HEK293 (cell line): ENCODE measurements at regions not wholly inside any gene's neighbourhood (a gene's known extent, or its start where the extent isn't known, plus 50 kb on each side); places are given as distances from the start of the nearest gene placed in this dataset.

Experiments used
- OSR2 ChIP-seq: fragments of 450-650 bp; formaldehyde crosslinking; IDR thresholded peaks from 2 replicates; pipeline ENCODE4 v1.5.1; 2016; ENCODE audit warnings: missing biosample characterization, missing genetic modification characterization
- SETDB1 ChIP-seq: IDR thresholded peaks from one replicate; pipeline ENCODE4 v1.6.1; 2017; ENCODE audit warnings: mild to moderate bottlenecking, low read length, moderate library complexity, mixed read lengths; ENCODE audit not compliant: insufficient read length
- SP2 ChIP-seq: fragments of 450-650 bp; formaldehyde crosslinking; IDR thresholded peaks from 2 replicates; pipeline ENCODE4 v1.5.1; 2016; ENCODE audit warnings: missing biosample characterization, missing genetic modification characterization
- ZBTB10 ChIP-seq: fragments of 450-650 bp; formaldehyde crosslinking; IDR thresholded peaks from 2 replicates; pipeline ENCODE4 v1.5.1; 2016; ENCODE audit warnings: missing biosample characterization, missing genetic modification characterization
- ZBTB20 ChIP-seq: fragments of 450-650 bp; formaldehyde crosslinking; IDR thresholded peaks from 2 replicates; pipeline ENCODE4 v1.5.1; 2016; ENCODE audit warnings: missing biosample characterization, missing genetic modification characterization
- ZNF23 ChIP-seq: fragments of 450-650 bp; formaldehyde crosslinking; IDR thresholded peaks from 2 replicates; pipeline ENCODE4 v1.5.1; 2016; ENCODE audit warnings: missing biosample characterization, missing genetic modification characterization, borderline replicate concordance
- ZNF274 ChIP-seq, 2 experiments: fragments of 200-500 bp in 1 of 2; fragments of 450-650 bp in 1 of 2; sonication (Bioruptor generic) in 1 of 2; formaldehyde crosslinking in 1 of 2; IDR thresholded peaks; 2 replicates each; pipeline versions ENCODE4 v1.5.1 to v1.6.1; 2014 to 2016; ENCODE audit warnings: borderline replicate concordance in 1 of 2, inconsistent platforms in 1 of 2, low read length in 1 of 2, missing biosample characterization in 1 of 2, missing genetic modification characterization in 1 of 2
- ZNF391 ChIP-seq: fragments of 450-650 bp; formaldehyde crosslinking; IDR thresholded peaks from 2 replicates; pipeline ENCODE4 v1.5.1; 2016; ENCODE audit warnings: low read depth, missing biosample characterization, missing genetic modification characterization, borderline replicate concordance
- ZNF624 ChIP-seq: fragments of 450-650 bp; formaldehyde crosslinking; IDR thresholded peaks from 2 replicates; pipeline ENCODE4 v1.5.1; 2017; ENCODE audit warnings: missing biosample characterization, missing genetic modification characterization
- ZNF629 ChIP-seq: fragments of 450-650 bp; formaldehyde crosslinking; IDR thresholded peaks from 2 replicates; pipeline ENCODE4 v1.5.1; 2017; ENCODE audit warnings: missing biosample characterization, missing genetic modification characterization
- ZNF658 ChIP-seq: fragments of 450-650 bp; formaldehyde crosslinking; IDR thresholded peaks from 2 replicates; pipeline ENCODE4; 2016; ENCODE audit warnings: missing biosample characterization, missing genetic modification characterization
- ZNF776 ChIP-seq: fragments of 450-650 bp; formaldehyde crosslinking; IDR thresholded peaks from 2 replicates; pipeline ENCODE4 v1.5.0; 2017; ENCODE audit warnings: missing biosample characterization, missing genetic modification characterization, borderline replicate concordance
- TF ChIP-seq, protein P1 (sequence below): fragments of 450-650 bp; formaldehyde crosslinking; IDR thresholded peaks from 2 replicates; pipeline ENCODE4 v1.5.1; 2016; ENCODE audit warnings: missing biosample characterization, missing genetic modification characterization
- TF ChIP-seq, protein P2 (sequence below): fragments of 450-650 bp; formaldehyde crosslinking; IDR thresholded peaks from 2 replicates; pipeline ENCODE4 v1.5.1; 2016; ENCODE audit warnings: missing biosample characterization, missing genetic modification characterization

- TF ChIP-seq, protein P1, sequence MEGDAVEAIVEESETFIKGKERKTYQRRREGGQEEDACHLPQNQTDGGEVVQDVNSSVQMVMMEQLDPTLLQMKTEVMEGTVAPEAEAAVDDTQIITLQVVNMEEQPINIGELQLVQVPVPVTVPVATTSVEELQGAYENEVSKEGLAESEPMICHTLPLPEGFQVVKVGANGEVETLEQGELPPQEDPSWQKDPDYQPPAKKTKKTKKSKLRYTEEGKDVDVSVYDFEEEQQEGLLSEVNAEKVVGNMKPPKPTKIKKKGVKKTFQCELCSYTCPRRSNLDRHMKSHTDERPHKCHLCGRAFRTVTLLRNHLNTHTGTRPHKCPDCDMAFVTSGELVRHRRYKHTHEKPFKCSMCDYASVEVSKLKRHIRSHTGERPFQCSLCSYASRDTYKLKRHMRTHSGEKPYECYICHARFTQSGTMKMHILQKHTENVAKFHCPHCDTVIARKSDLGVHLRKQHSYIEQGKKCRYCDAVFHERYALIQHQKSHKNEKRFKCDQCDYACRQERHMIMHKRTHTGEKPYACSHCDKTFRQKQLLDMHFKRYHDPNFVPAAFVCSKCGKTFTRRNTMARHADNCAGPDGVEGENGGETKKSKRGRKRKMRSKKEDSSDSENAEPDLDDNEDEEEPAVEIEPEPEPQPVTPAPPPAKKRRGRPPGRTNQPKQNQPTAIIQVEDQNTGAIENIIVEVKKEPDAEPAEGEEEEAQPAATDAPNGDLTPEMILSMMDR (tag by site-specific recombination) = no peak
- no peak for TF ChIP-seq SETDB1
- TF ChIP-seq ZNF776 (tag by site-specific recombination) = no peak
- TF ChIP-seq ZBTB20 (tag by site-specific recombination) = no peak
- no peak for TF ChIP-seq ZNF624 (tag by site-specific recombination)
- TF ChIP-seq, protein P2, sequence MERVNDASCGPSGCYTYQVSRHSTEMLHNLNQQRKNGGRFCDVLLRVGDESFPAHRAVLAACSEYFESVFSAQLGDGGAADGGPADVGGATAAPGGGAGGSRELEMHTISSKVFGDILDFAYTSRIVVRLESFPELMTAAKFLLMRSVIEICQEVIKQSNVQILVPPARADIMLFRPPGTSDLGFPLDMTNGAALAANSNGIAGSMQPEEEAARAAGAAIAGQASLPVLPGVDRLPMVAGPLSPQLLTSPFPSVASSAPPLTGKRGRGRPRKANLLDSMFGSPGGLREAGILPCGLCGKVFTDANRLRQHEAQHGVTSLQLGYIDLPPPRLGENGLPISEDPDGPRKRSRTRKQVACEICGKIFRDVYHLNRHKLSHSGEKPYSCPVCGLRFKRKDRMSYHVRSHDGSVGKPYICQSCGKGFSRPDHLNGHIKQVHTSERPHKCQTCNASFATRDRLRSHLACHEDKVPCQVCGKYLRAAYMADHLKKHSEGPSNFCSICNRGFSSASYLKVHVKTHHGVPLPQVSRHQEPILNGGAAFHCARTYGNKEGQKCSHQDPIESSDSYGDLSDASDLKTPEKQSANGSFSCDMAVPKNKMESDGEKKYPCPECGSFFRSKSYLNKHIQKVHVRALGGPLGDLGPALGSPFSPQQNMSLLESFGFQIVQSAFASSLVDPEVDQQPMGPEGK (tag by site-specific recombination) = no peak
- TF ChIP-seq ZNF391 (tag by site-specific recombination) = no peak
- TF ChIP-seq ZBTB10 (tag by site-specific recombination) = no peak
- no peak for TF ChIP-seq ZNF274 (IDR thresholded peaks at IDR 0.05; ENCODE audit: low read length)
- TF ChIP-seq ZNF274 (tag by site-specific recombination; IDR thresholded peaks at IDR 0.05; ENCODE audit: borderline replicate concordance) = no peak
- TF ChIP-seq OSR2 = no peak
- no peak for TF ChIP-seq SP2 (tag by site-specific recombination)
- no peak for TF ChIP-seq ZNF629 (tag by site-specific recombination)
- no peak for TF ChIP-seq ZNF658 (tag by site-specific recombination)
- no peak for TF ChIP-seq ZNF23 (tag by site-specific recombination)
These were observed 86.5 kb downstream of the FAM76B start for GRCh38 chr11:95703049-95703448.
